Ascending aorta (tissue), 2 donors: ENCODE measurements at regions not wholly inside any gene's neighbourhood (a gene's known extent, or its start where the extent isn't known, plus 50 kb on each side); places are given as distances from the start of the nearest gene placed in this dataset.

Experiments used
- DNase-seq, 2 donors: peaks; one replicate each; pipeline ENCODE4 v3.0.0-alpha.2; 2019; ENCODE audit warnings: low spot score in 2 of 2
- H3K27ac ChIP-seq, 2 donors: fragments of 200-600 bp; sonication (generic); one replicate each; pipeline ENCODE4 v1.5.1; 2016 to 2017; ENCODE audit warnings: mild to moderate bottlenecking in 1 of 2
- H3K27me3 ChIP-seq: fragments of 200-600 bp; sonication (generic); one replicate; pipeline ENCODE4 v1.5.1; 2017
- H3K36me3 ChIP-seq, 2 donors: fragments of 200-600 bp; sonication (generic); one replicate each; pipeline ENCODE4 v1.5.1; 2016
- H3K4me1 ChIP-seq, 2 donors: fragments of 200-600 bp; sonication (generic); one replicate each; pipeline ENCODE4 v1.5.1; 2016 to 2017; ENCODE audit warnings: mild to moderate bottlenecking in 1 of 2
- H3K4me3 ChIP-seq, 2 donors: fragments of 200-600 bp; sonication (generic); one replicate each; pipeline ENCODE4 v1.5.1; 2016 to 2017; ENCODE audit warnings: mild to moderate bottlenecking in 1 of 2
- H3K9me3 ChIP-seq, 2 donors: fragments of 200-600 bp; sonication (generic); one replicate each; pipeline ENCODE4 v1.5.1; 2016
- CTCF ChIP-seq, 3 experiments: fragments of 200-600 bp in 2 of 3; fragments of 450-650 bp in 1 of 3; sonication (generic) in 2 of 3; IDR thresholded peaks; one replicate each; pipeline ENCODE4 v1.5.1; 2016 to 2019; ENCODE audit warnings: antibody characterized with exemption in 3 of 3, mild to moderate bottlenecking in 1 of 3, moderate library complexity in 1 of 3
- intact Hi-C: fragments of 100-400 bp; cut with DNase I; formaldehyde crosslinking; loops from one replicate; pipeline ENCODE4 v1.15.1; 2023

DNA sequence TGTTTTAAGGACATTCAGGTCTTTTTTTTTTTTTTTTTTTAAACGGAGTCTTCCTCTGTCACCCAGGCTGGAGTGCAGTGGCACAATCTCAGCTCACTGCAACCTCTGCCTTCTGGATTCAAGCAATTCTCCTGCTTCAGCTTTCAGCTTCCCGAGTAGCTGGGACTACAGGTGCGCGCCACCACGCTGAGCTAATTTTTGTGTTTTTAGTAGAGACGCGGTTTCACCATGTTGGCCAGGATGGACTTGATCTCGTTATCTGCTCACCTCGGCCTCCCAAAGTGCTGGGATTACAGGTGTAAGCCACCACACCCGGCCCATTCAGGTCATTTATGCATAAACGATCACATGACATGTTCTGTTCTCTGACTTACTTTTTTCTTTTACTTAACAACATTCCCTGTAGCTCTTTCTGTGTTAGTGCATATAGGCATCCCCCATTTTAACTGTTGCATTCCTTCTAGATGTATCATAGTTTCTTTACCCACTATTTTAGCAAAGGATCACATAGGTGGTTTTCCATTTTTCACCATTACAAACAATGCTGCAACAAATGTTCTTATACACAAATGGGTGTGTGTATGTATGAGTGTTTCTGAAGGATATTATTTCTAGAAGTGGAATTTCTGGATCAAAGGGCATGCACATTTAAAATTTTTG lies 74.2 kb downstream of the ARF6 start:
- intact Hi-C loops, result no loop called here
- Histone ChIP-seq H3K27me3 (no peaks in the 10 kb centered on the region), H3K4me1 (peaks cover 0 to 13% of the 10 kb centered on the region in 2 donors), H3K9me3 (no peaks in the 10 kb centered on the region), H3K27ac (no peak overlapping the region), H3K4me3 (no peak overlapping the region), H3K36me3 (no peaks in the 10 kb centered on the region)
- TF ChIP-seq CTCF (IDR thresholded peaks at IDR 0.05), result no peak
- no peak for DNase-seq

DNA sequence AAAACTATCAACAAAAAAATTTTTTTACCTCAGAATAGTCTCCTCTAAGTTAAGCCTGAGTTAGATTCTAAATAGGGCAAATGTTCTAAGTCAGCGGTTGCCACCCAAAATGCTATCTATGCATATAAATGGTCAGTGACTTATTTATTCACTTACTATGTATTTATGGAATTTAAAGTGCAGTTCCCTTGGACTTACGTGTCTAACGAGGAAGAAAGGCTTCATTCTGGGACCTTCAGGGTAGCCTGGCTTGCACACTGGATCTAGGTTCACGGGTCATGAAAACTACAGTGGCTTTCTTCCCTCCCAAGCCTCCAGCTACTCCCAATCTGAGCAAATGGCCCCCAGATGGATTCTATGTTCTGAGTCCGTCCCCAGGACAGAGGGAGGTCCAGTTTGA lies 77.1 kb downstream of the ARF6 start:
- no peak for DNase-seq
- Histone ChIP-seq H3K27ac (peak overlapping the region; percentile 50 to 84), H3K4me3 (no peak overlapping the region), H3K36me3 (no peaks in the 10 kb centered on the region), H3K27me3 (no peaks in the 10 kb centered on the region), H3K4me1 (peaks cover 7 to 40% of the 10 kb centered on the region in 2 donors), H3K9me3 (no peaks in the 10 kb centered on the region)
- intact Hi-C loops, result no loop called here
- no peak for TF ChIP-seq CTCF (IDR thresholded peaks at IDR 0.05)

GRCh38 chr14:49970474-49971147 lies 77.7 kb downstream of the ARF6 start:
- Histone ChIP-seq H3K27ac (peak overlapping the region; percentile 50 to 84), H3K27me3 (no peaks in the 10 kb centered on the region), H3K36me3 (no peaks in the 10 kb centered on the region), H3K9me3 (no peaks in the 10 kb centered on the region), H3K4me3 (no peak overlapping the region), H3K4me1 (peaks cover 10 to 43% of the 10 kb centered on the region in 2 donors)
- TF ChIP-seq CTCF (IDR thresholded peaks at IDR 0.05), result no peak
- intact Hi-C loops, result no loop called here
- DNase-seq, result no peak

GRCh38 chr14:49971156-49972130 lies 78.6 kb downstream of the ARF6 start:
- Histone ChIP-seq H3K4me1 (peaks cover 14 to 48% of the 10 kb centered on the region in 2 donors), H3K27ac (peak overlapping the region; percentile 61 to 84)

More at GRCh38 chr14:49971156-49972130, 78.6 kb downstream of the ARF6 start:
- no peak for DNase-seq
- no peaks in the 10 kb centered on the region for H3K36me3 ChIP-seq
- no peak overlapping the region for H3K4me3 ChIP-seq
- TF ChIP-seq CTCF (IDR thresholded peaks at IDR 0.05), result no peak
- H3K9me3 ChIP-seq, result no peaks in the 10 kb centered on the region
- H3K27me3 ChIP-seq, result no peaks in the 10 kb centered on the region
- intact Hi-C loops, result no loop called here
